ENCODE measurements at regions not wholly inside any gene's neighbourhood (a gene's known extent, or its start where the extent isn't known, plus 50 kb on each side); places are given as distances from the start of the nearest gene placed in this dataset.

DNA sequence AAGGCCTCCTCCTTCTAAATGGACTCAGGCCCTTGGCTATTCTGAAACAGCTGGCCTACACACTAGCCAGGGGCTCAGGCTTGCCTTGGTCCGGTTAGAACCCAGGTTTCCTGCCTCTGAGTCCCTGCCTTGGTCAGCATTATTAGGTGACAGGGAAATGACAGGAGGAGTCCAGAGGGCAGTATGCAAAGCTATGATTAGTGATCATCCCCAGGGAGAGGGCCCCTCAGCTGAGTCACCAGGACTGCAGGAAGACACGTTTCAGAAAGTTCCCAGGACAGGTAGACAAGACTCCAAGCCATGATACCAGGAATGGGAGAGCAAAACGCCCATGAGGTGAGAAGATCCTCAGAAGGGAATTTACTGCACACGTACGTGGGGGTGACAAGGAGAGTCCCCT, 301.1 kb upstream of the COBL start:
- TF ChIP-seq, protein P1, sequence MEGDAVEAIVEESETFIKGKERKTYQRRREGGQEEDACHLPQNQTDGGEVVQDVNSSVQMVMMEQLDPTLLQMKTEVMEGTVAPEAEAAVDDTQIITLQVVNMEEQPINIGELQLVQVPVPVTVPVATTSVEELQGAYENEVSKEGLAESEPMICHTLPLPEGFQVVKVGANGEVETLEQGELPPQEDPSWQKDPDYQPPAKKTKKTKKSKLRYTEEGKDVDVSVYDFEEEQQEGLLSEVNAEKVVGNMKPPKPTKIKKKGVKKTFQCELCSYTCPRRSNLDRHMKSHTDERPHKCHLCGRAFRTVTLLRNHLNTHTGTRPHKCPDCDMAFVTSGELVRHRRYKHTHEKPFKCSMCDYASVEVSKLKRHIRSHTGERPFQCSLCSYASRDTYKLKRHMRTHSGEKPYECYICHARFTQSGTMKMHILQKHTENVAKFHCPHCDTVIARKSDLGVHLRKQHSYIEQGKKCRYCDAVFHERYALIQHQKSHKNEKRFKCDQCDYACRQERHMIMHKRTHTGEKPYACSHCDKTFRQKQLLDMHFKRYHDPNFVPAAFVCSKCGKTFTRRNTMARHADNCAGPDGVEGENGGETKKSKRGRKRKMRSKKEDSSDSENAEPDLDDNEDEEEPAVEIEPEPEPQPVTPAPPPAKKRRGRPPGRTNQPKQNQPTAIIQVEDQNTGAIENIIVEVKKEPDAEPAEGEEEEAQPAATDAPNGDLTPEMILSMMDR (IDR thresholded peaks at IDR 0.05) = no peak
- TF ChIP-seq POLR2AphosphoS5 (IDR thresholded peaks at IDR 0.05) (no peak), POLR2A (IDR thresholded peaks at IDR 0.05) (no peak)
